Trophoblast cell (in vitro differentiated cells and primary cell): ENCODE measurements at regions not wholly inside any gene's neighbourhood (a gene's known extent, or its start where the extent isn't known, plus 50 kb on each side); places are given as distances from the start of the nearest gene placed in this dataset.

ENCODE experiments used
- DNase-seq, 2 donors: peaks; one replicate each; pipeline ENCODE4 v3.0.0-alpha.2; 2016
- H2AFZ ChIP-seq: 2 replicates; pipeline ENCODE4 v1.6.1; 2013; ENCODE audit warnings: low read length, moderate library complexity, mild to moderate bottlenecking; ENCODE audit not compliant: insufficient read depth, poor library complexity
- H2AK5ac ChIP-seq: 2 replicates; pipeline ENCODE4 v1.6.1; 2013; ENCODE audit warnings: mild to moderate bottlenecking, low read length
- H2BK120ac ChIP-seq: 2 replicates; pipeline ENCODE4 v1.6.1; 2013; ENCODE audit warnings: low read length, mild to moderate bottlenecking, moderate library complexity; ENCODE audit not compliant: insufficient read depth, poor library complexity
- H2BK12ac ChIP-seq: 2 replicates; pipeline ENCODE4 v1.6.1; 2013; ENCODE audit warnings: mild to moderate bottlenecking, low read length, moderate library complexity
- H2BK5ac ChIP-seq: 2 replicates; pipeline ENCODE4 v1.6.1; 2013; ENCODE audit warnings: low read length, low read depth, moderate library complexity, mild to moderate bottlenecking; ENCODE audit not compliant: poor library complexity
- H3K14ac ChIP-seq: 2 replicates; pipeline ENCODE4 v1.6.1; 2013; ENCODE audit warnings: mild to moderate bottlenecking, low read length
- H3K18ac ChIP-seq: 2 replicates; pipeline ENCODE4 v1.6.1; 2013; ENCODE audit warnings: mild to moderate bottlenecking, low read length
- H3K23ac ChIP-seq: 2 replicates; pipeline ENCODE4 v1.6.1; 2013; ENCODE audit warnings: low read length
- H3K27ac ChIP-seq: 2 replicates; pipeline ENCODE4 v1.5.1; 2013; ENCODE audit warnings: low read depth, mild to moderate bottlenecking, inconsistent platforms, low read length, moderate library complexity
- H3K27me3 ChIP-seq: 2 replicates; pipeline ENCODE4 v1.6.1; 2013; ENCODE audit warnings: inconsistent platforms, mild to moderate bottlenecking, low read length, moderate library complexity; ENCODE audit not compliant: insufficient read depth
- H3K36me3 ChIP-seq, 2 experiments: 1 replicate in 1 of 2; 2 replicates in 1 of 2; pipeline ENCODE4 v1.6.1; 2013; ENCODE audit warnings: low read length in 2 of 2, mild to moderate bottlenecking in 2 of 2, moderate library complexity in 1 of 2; ENCODE audit not compliant: insufficient read depth in 2 of 2, control insufficient read depth in 1 of 2
- H3K4ac ChIP-seq: 2 replicates; pipeline ENCODE4 v1.6.1; 2013; ENCODE audit warnings: low read depth, mild to moderate bottlenecking, low read length, moderate library complexity
- H3K4me1 ChIP-seq, 2 experiments: 1 replicate in 1 of 2; 2 replicates in 1 of 2; pipeline ENCODE4 v1.6.1; 2013; ENCODE audit warnings: low read length in 2 of 2, mild to moderate bottlenecking in 2 of 2, moderate library complexity in 1 of 2; ENCODE audit not compliant: insufficient read depth in 2 of 2, control insufficient read depth in 1 of 2
- H3K4me2 ChIP-seq: 2 replicates; pipeline ENCODE4 v1.6.1; 2013; ENCODE audit warnings: inconsistent platforms, mild to moderate bottlenecking, low read length, moderate library complexity
- H3K4me3 ChIP-seq: 2 replicates; pipeline ENCODE4 v1.5.1; 2013; ENCODE audit warnings: mild to moderate bottlenecking, low read depth, low read length, inconsistent platforms
- H3K79me1 ChIP-seq: one replicate; pipeline ENCODE4 v1.6.1; 2013; ENCODE audit warnings: low read length
- H3K79me2 ChIP-seq: 2 replicates; pipeline ENCODE4 v1.6.1; 2013; ENCODE audit warnings: low read length, mild to moderate bottlenecking; ENCODE audit not compliant: control insufficient read depth, insufficient read depth, poor library complexity
- H3K9ac ChIP-seq: 2 replicates; pipeline ENCODE4 v1.6.1; 2013; ENCODE audit warnings: mild to moderate bottlenecking, low read length
- H3K9me3 ChIP-seq: 2 replicates; pipeline ENCODE4 v1.6.1; 2013; ENCODE audit warnings: low read depth, mild to moderate bottlenecking, control low read depth, inconsistent platforms, low read length; ENCODE audit not compliant: insufficient read depth
- H4K12ac ChIP-seq: 2 replicates; pipeline ENCODE4 v1.6.1; 2013; ENCODE audit warnings: low read depth, mild to moderate bottlenecking, low read length, moderate library complexity
- H4K8ac ChIP-seq: 2 replicates; pipeline ENCODE4 v1.6.1; 2013; ENCODE audit warnings: low read depth, mild to moderate bottlenecking, low read length, moderate library complexity
- H4K91ac ChIP-seq: one replicate; pipeline ENCODE4 v1.6.1; 2013; ENCODE audit warnings: low read depth, mild to moderate bottlenecking, low read length, moderate library complexity
- WGBS: extraction: QIAGEN DNeasy Blood & Tissue Kit; methylation state at CpG from one replicate; pipeline ENCODE4 v1.1.7; 2013; ENCODE audit warnings: missing lambda C conversion rate; ENCODE audit not compliant: insufficient read length, insufficient coverage; ENCODE audit errors: extremely low coverage; 5-methylcytosine and 5-hydroxymethylcytosine counted together

DNA sequence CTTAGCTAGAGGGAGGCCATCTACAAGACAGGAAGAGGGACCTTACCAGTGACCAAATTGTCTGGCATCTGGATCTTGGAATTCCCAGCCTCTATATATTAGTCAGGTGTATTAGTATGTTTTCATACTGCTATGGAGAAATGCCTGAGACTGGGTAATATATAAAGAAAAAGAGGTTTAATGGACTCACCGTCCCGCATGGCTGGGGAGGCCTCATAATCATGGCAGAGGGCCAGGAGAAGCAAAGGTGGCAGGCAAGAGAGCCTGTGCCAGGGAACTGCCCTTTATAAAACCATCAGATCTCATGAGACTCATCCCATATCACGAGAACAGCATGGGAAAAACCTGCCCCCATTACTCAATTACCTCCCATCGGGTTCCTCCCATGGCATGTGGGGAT is 500.2 kb downstream of the SHISA9 start:
- Histone ChIP-seq H3K27ac (no peak overlapping the region), H3K4ac (no peak overlapping the region), H3K79me2 (no peaks in the 10 kb centered on the region), H2AK5ac (no peak overlapping the region), H3K36me3 (no peaks in the 10 kb centered on the region), H2BK5ac (no peak overlapping the region), H2BK120ac (no peak overlapping the region), H2AFZ (no peak overlapping the region), H4K12ac (no peak overlapping the region), H3K14ac (no peak overlapping the region), H3K9me3 (no peaks in the 10 kb centered on the region), H3K79me1 (no peaks in the 10 kb centered on the region), H3K27me3 (no peaks in the 10 kb centered on the region), H3K4me1 (no peaks in the 10 kb centered on the region), H3K4me3 (no peak overlapping the region), H3K4me2 (no peak overlapping the region), H2BK12ac (no peak overlapping the region), H4K91ac (no peak overlapping the region), H3K23ac (no peak overlapping the region), H3K9ac (no peak overlapping the region), H4K8ac (no peak overlapping the region), H3K18ac (no peak overlapping the region)
- WGBS: no CpG with 5 or more reads among the region's 4 CpGs
- DNase-seq: no peak

DNA sequence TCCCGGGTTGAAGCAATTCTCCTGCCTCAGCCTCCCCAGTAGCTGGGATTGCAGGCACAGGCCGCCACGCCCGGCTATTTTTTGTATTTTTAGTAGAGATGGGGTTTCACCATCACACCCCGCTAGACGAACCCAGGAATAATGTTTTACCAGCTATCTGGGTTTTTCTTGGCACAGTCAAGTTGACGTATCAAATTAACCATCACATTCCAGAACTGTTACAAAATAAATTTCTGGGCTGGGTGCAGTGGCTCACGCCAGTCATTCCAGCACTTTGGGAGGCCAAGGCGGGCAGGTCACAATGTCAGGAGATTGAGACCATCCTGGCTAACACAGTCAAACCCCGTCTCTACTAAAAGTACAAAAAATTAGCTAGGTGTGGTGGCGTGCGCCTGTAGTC is 501.2 kb downstream of the SHISA9 start:
- no peaks in the 10 kb centered on the region for H3K4me1 ChIP-seq
- no peak overlapping the region for H2BK5ac ChIP-seq
- H3K36me3 ChIP-seq: no peaks in the 10 kb centered on the region
- no peak overlapping the region for H3K27ac ChIP-seq
- H4K12ac ChIP-seq: no peak overlapping the region
- no peak overlapping the region for H2BK120ac ChIP-seq
- no peak overlapping the region for H3K9ac ChIP-seq
- no peak overlapping the region for H3K23ac ChIP-seq
- H2AFZ ChIP-seq: no peak overlapping the region
- no peaks in the 10 kb centered on the region for H3K27me3 ChIP-seq
- no peak overlapping the region for H3K4me2 ChIP-seq
- no peak overlapping the region for H2AK5ac ChIP-seq
- H3K14ac ChIP-seq: no peak overlapping the region
- H3K18ac ChIP-seq: no peak overlapping the region
- no peak overlapping the region for H4K8ac ChIP-seq
- H3K79me1 ChIP-seq: no peaks in the 10 kb centered on the region
- no peaks in the 10 kb centered on the region for H3K9me3 ChIP-seq
- H3K79me2 ChIP-seq: no peaks in the 10 kb centered on the region
- no CpG with 5 or more reads among the region's 12 CpGs for WGBS
- H3K4me3 ChIP-seq: no peak overlapping the region
- H3K4ac ChIP-seq: no peak overlapping the region
- H4K91ac ChIP-seq: no peak overlapping the region
- no peak overlapping the region for H2BK12ac ChIP-seq
- no peak for DNase-seq

DNA sequence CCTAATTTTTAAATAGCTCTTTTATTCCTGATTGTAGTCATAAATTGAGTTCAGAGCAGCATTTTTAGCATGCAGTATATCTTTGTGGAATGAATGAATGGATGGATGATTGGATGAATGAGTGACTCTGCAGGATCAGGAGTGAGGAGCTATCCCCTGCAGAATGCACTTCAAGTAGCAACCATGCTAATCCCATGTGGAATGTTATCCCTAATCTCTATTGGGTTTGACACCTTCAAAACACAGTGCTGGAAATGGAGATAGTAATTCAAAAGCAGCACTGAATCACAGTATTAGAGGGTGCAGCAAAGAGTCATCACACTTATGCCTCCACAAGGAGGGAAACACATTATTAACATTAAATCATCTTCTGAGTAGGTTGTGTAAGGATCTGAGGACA is 501.9 kb downstream of the SHISA9 start:
- H2AK5ac ChIP-seq: no peak overlapping the region
- no peak overlapping the region for H4K91ac ChIP-seq
- H3K9ac ChIP-seq: no peak overlapping the region
- H2AFZ ChIP-seq: no peak overlapping the region
- no peak overlapping the region for H2BK120ac ChIP-seq
- H2BK5ac ChIP-seq: no peak overlapping the region
- no peaks in the 10 kb centered on the region for H3K27me3 ChIP-seq
- H3K23ac ChIP-seq: no peak overlapping the region
- H4K8ac ChIP-seq: no peak overlapping the region
- no peak overlapping the region for H3K27ac ChIP-seq
- no peaks in the 10 kb centered on the region for H3K79me1 ChIP-seq
- H2BK12ac ChIP-seq: no peak overlapping the region
- H3K9me3 ChIP-seq: no peaks in the 10 kb centered on the region
- H4K12ac ChIP-seq: no peak overlapping the region
- DNase-seq: no peak
- H3K79me2 ChIP-seq: no peaks in the 10 kb centered on the region
- H3K18ac ChIP-seq: no peak overlapping the region
- no peak overlapping the region for H3K4me2 ChIP-seq
- no peak overlapping the region for H3K4ac ChIP-seq
- H3K4me1 ChIP-seq: no peaks in the 10 kb centered on the region
- H3K14ac ChIP-seq: no peak overlapping the region
- H3K36me3 ChIP-seq: no peaks in the 10 kb centered on the region
- H3K4me3 ChIP-seq: no peak overlapping the region

DNA sequence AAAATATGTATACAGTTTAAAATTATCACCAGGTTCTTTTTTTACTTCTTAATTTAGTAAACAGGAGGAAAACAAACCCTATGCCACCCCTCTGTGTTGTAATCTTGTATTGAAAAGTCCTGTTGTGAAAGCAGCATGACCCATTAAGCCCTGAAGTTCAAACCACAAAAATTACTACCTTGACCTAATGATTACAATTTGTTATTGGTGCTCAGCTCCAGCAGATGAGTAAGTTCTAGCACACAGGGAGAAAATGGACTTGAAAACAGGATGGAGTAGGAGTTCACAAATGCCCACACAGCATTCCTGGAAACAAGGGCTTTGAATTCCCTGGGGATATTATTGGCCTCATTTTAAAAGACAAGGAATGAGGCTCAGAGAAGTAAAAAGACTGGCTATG is 505.8 kb upstream of the ERCC4 start:
- Histone ChIP-seq H3K36me3 (no peaks in the 10 kb centered on the region), H3K18ac (no peak overlapping the region), H4K8ac (no peak overlapping the region), H2AFZ (no peak overlapping the region), H2BK12ac (no peak overlapping the region), H3K4me3 (no peak overlapping the region), H4K12ac (no peak overlapping the region), H3K9me3 (peaks cover 2% of the 10 kb centered on the region), H3K79me2 (no peaks in the 10 kb centered on the region), H3K27ac (no peak overlapping the region), H3K4ac (no peak overlapping the region), H2BK120ac (no peak overlapping the region), H3K23ac (no peak overlapping the region), H3K9ac (no peak overlapping the region), H2BK5ac (no peak overlapping the region), H2AK5ac (no peak overlapping the region), H4K91ac (no peak overlapping the region), H3K27me3 (no peaks in the 10 kb centered on the region), H3K4me1 (no peaks in the 10 kb centered on the region), H3K4me2 (no peak overlapping the region), H3K79me1 (no peaks in the 10 kb centered on the region), H3K14ac (no peak overlapping the region)
- DNase-seq: no peak

DNA sequence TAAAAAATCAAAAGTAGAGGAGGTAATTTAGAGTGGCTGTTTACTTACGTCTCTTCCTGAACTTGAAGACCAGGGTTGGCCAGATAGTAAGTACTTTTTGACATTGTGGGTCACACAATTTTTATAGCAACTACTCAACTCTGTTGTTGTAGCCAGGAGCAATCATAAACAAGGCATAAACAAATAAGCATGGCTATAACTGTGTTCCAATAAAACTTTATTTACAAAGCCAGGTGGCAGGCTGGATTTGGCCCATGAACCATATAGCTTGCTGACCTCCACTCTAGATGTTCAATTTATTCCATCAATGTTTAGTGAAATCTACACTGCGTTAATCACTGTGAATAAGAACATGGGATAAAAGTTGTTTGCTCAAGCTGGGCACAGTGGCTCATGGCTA is 500.4 kb upstream of the ERCC4 start:
- Histone ChIP-seq H3K14ac (no peak overlapping the region), H3K4me2 (no peak overlapping the region), H4K12ac (no peak overlapping the region)

More for the DNA sequence above, 500.4 kb upstream of the ERCC4 start:
- Histone ChIP-seq H3K27me3 (no peaks in the 10 kb centered on the region), H3K4me3 (no peak overlapping the region), H2BK5ac (no peak overlapping the region), H3K23ac (no peak overlapping the region), H2BK120ac (no peak overlapping the region), H3K18ac (no peak overlapping the region), H3K9me3 (no peaks in the 10 kb centered on the region), H3K4ac (no peak overlapping the region), H4K8ac (no peak overlapping the region), H3K27ac (no peak overlapping the region), H2BK12ac (no peak overlapping the region), H3K36me3 (no peaks in the 10 kb centered on the region), H4K91ac (no peak overlapping the region), H2AFZ (no peak overlapping the region), H2AK5ac (no peak overlapping the region), H3K79me1 (no peaks in the 10 kb centered on the region), H3K4me1 (no peaks in the 10 kb centered on the region), H3K9ac (no peak overlapping the region), H3K79me2 (no peaks in the 10 kb centered on the region)
- DNase-seq: no peak
- WGBS: no CpG with 5 or more reads among the region's 2 CpGs
